ENCODE measurements at regions not wholly inside any gene's neighbourhood (a gene's known extent, or its start where the extent isn't known, plus 50 kb on each side); places are given as distances from the start of the nearest gene placed in this dataset.

GRCh38 chr5:2948875-2949274, 197.4 kb upstream of the IRX2 start:
- TF ChIP-seq CTCF (IDR thresholded peaks at IDR 0.05) (no peak), POLR2A (IDR thresholded peaks at IDR 0.05) (no peak)
